ENCODE measurements at regions not wholly inside any gene's neighbourhood (a gene's known extent, or its start where the extent isn't known, plus 50 kb on each side); places are given as distances from the start of the nearest gene placed in this dataset.

DNA sequence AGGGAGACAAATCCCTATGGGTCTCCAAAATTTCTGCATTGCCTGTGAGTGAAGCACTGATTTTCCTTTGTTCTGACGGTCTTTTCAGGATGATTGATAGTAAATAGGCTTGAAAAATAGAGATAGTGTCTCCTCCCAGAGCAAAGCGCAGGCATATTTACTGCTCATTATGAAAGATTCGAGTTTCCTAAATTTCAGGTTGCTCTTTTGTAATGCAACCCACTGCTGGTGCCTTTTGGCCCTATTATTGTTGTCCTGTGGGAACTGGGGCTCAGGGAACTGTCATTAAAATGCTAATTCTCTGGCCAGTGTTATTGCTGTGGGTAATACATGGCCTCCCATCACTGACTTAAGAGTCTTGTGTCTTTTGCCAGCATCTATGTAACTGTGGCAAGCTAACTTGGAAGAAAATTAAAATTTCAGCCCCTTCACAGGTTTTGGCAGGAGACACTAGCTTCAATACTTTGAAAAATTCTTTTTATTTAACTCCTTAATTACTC lies 754.1 kb upstream of the MAP3K7 start:
- Mint-ChIP-seq H3K4me3 (no peak overlapping the region), H3K36me3 (no peaks in the 10 kb centered on the region), H3K27ac (no peak overlapping the region), H3K27me3 (ENCODE audit: low read depth) (peaks cover 16% of the 10 kb centered on the region), H3K9me3 (peaks cover 9% of the 10 kb centered on the region), H3K4me1 (no peaks in the 10 kb centered on the region)
- no peak for DNase-seq (ENCODE audit: low spot score in 2 of 2, unreplicated experiment in 2 of 2)
- TF ChIP-seq, protein P1, sequence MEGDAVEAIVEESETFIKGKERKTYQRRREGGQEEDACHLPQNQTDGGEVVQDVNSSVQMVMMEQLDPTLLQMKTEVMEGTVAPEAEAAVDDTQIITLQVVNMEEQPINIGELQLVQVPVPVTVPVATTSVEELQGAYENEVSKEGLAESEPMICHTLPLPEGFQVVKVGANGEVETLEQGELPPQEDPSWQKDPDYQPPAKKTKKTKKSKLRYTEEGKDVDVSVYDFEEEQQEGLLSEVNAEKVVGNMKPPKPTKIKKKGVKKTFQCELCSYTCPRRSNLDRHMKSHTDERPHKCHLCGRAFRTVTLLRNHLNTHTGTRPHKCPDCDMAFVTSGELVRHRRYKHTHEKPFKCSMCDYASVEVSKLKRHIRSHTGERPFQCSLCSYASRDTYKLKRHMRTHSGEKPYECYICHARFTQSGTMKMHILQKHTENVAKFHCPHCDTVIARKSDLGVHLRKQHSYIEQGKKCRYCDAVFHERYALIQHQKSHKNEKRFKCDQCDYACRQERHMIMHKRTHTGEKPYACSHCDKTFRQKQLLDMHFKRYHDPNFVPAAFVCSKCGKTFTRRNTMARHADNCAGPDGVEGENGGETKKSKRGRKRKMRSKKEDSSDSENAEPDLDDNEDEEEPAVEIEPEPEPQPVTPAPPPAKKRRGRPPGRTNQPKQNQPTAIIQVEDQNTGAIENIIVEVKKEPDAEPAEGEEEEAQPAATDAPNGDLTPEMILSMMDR (IDR thresholded peaks at IDR 0.05; ENCODE audit: unreplicated experiment), result no peak

DNA sequence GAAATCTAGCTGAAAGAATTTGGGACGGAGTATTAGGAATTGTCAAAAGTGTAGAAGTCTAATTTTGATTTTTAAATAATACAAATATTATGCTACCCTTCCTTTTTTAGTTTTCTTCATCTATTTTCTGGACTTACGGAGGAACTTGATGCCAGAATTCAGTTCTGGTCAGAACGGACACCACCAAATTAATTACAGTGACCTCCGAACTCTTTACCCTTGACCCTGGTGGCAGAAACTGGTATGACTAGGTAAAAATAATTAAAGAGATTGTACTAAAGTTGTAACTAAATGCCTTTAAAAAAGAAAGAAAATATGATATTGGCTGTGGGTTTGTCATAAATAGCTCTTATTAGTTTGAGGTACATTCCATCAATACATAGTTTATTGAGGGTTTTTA lies 751.1 kb upstream of the MAP3K7 start:
- no peaks in the 10 kb centered on the region for H3K36me3 Mint-ChIP-seq
- no peaks in the 10 kb centered on the region for H3K4me1 Mint-ChIP-seq
- peaks cover 9% of the 10 kb centered on the region for H3K9me3 Mint-ChIP-seq
- TF ChIP-seq, protein P1 (IDR thresholded peaks at IDR 0.05; ENCODE audit: unreplicated experiment), result peak; percentile 86
- no peak overlapping the region for H3K27ac Mint-ChIP-seq
- peaks cover 14% of the 10 kb centered on the region for H3K27me3 Mint-ChIP-seq (ENCODE audit: low read depth)
- H3K4me3 Mint-ChIP-seq, result no peak overlapping the region
- DNase-seq (ENCODE audit: low spot score in 2 of 2, unreplicated experiment in 2 of 2), result no peak

DNA sequence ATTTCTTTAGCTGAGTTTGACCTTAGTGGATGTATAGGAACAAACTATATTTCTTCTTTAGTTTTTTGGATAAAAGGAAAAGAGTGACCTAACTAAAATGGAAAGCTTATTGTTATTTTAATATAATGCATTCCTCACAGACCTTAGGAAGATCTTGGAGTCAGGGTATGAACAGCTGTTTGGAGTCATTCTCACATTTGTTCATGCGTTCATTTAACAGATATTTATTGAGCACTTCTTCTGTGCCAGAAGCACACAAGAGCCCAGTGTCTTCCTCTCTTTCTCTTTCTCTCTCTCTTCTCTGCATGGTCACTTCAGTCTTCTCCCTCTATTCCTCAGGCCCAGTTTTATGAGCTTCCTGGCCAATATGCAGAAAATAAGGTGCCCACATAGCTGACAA lies 744.0 kb upstream of the MAP3K7 start:
- no peaks in the 10 kb centered on the region for H3K9me3 Mint-ChIP-seq
- no peak overlapping the region for H3K27ac Mint-ChIP-seq
- DNase-seq (ENCODE audit: low spot score in 2 of 2, unreplicated experiment in 2 of 2), result no peak
- H3K36me3 Mint-ChIP-seq, result no peaks in the 10 kb centered on the region
- no peak overlapping the region for H3K4me3 Mint-ChIP-seq
- H3K4me1 Mint-ChIP-seq, result no peaks in the 10 kb centered on the region
- TF ChIP-seq, protein P1 (IDR thresholded peaks at IDR 0.05; ENCODE audit: unreplicated experiment), result no peak
- peaks cover 4% of the 10 kb centered on the region for H3K27me3 Mint-ChIP-seq (ENCODE audit: low read depth)

DNA sequence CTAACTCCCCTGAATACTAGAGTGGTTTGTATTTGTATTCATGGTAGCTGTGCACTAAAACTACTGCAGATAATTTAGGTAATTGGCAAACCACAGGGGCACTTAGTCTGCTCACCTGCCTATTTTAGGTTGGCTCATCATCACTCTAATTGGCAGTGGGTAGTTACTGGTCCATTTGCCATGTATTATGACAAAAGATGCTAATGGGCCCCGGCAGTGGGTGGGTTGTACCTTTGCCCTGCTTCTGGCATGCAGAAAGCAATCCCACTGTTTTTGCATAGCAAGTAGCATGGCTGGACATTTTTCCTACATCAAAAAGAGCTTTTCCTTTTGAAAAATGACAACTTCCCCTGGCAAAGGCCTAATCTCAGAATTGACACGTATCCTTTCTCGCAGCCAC lies 741.4 kb upstream of the MAP3K7 start:
- DNase-seq (ENCODE audit: low spot score in 2 of 2, unreplicated experiment in 2 of 2), result no peak
- Mint-ChIP-seq H3K36me3 (no peaks in the 10 kb centered on the region), H3K9me3 (no peaks in the 10 kb centered on the region), H3K4me1 (peaks cover 8% of the 10 kb centered on the region), H3K27me3 (ENCODE audit: low read depth) (peaks cover 4% of the 10 kb centered on the region), H3K27ac (no peak overlapping the region), H3K4me3 (no peak overlapping the region)
- TF ChIP-seq, protein P1 (IDR thresholded peaks at IDR 0.05; ENCODE audit: unreplicated experiment), result no peak

DNA sequence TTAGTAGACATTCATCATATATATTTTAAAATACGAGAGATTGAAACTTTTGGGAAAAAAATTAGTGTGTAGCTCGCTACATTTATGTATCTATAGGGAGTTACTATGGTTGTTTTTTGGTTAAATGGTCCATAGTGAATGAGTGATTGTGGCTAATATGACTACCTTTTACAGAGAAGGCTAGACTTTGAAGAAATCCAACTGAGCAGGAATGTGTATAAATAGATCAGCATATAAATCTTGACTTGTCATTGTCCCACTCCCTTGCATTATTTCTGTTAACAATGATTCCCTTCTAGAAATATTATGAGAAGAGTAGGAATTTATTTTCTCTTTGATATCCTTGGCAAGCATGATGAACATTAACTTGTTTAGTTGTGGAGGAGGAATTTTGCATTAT lies 737.8 kb upstream of the MAP3K7 start:
- Mint-ChIP-seq H3K36me3 (no peaks in the 10 kb centered on the region), H3K9me3 (peaks cover 2% of the 10 kb centered on the region), H3K4me3 (no peak overlapping the region), H3K4me1 (peaks cover 8% of the 10 kb centered on the region), H3K27me3 (ENCODE audit: low read depth) (peaks cover 6% of the 10 kb centered on the region), H3K27ac (no peak overlapping the region)
- TF ChIP-seq, protein P1 (IDR thresholded peaks at IDR 0.05; ENCODE audit: unreplicated experiment), result no peak
- no peak for DNase-seq (ENCODE audit: low spot score in 2 of 2, unreplicated experiment in 2 of 2)

DNA sequence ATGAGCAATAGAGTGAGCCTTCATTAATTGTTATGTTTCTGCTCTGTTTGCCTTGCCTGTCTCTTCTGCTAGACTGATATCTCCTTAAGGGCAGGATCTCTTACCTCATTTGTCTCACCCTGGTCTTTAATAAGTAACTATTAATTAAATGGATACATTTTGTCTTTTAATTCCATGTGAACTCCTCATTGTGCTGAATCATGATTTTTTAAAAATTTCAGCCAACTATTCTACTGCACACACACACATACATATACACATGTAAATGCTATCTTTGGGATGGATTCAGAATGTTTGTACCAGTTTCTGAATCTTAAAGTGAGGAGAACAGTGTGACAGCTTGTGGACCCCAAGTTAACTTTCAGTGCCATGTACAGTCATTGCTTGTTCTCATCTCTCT lies 731.1 kb upstream of the MAP3K7 start:
- TF ChIP-seq, protein P1 (IDR thresholded peaks at IDR 0.05; ENCODE audit: unreplicated experiment), result no peak
- Mint-ChIP-seq H3K36me3 (peaks cover 3% of the 10 kb centered on the region), H3K27ac (no peak overlapping the region), H3K4me1 (peaks cover 5% of the 10 kb centered on the region), H3K4me3 (no peak overlapping the region), H3K9me3 (peaks cover 13% of the 10 kb centered on the region), H3K27me3 (ENCODE audit: low read depth) (peaks cover 2% of the 10 kb centered on the region)
- no peak for DNase-seq (ENCODE audit: low spot score in 2 of 2, unreplicated experiment in 2 of 2)
